ENCODE measurements at regions not wholly inside any gene's neighbourhood (a gene's known extent, or its start where the extent isn't known, plus 50 kb on each side); places are given as distances from the start of the nearest gene placed in this dataset.
A peak's percentile ranks its signal among the peaks of the same experiment; 100 is the strongest.

DNA sequence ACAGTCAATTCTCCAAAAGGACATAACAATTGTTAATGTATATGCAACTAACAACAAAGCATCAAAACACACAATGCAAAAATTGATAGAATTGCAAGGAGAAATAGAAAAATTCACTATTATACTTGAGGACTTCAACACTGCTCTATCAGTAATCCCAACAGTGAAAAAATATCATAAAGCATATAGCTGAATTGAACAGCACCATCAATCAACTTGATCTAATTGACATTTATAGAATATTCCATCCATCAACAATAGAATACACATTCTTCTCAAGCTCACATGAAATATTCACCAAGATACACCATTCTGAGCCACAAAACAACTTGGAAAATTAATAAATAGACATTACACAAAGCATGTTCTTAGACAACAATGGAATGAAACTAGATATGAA lies 60.1 kb upstream of the ASXL3 start:
- no peak for DNase-seq (ENCODE audit: low spot score)

DNA sequence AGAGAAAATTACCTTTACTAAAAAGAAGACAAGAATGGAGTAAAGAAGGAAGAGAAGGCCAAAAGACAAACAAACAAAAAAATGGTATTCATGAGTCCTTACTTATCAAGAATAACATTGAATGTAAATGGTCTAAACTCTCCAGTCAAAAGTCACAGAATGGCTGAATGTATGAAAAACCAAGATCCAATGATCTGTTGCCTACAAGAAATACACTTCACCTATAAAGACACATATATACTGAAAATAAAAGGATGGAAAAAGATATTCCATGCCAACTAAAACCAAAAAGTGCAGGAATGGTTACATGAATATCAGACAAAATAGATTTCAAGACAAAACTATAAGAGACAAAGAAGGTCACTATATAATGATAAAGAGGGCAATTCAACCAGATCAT lies 65.0 kb upstream of the ASXL3 start:
- no peak for DNase-seq (ENCODE audit: low spot score)

DNA sequence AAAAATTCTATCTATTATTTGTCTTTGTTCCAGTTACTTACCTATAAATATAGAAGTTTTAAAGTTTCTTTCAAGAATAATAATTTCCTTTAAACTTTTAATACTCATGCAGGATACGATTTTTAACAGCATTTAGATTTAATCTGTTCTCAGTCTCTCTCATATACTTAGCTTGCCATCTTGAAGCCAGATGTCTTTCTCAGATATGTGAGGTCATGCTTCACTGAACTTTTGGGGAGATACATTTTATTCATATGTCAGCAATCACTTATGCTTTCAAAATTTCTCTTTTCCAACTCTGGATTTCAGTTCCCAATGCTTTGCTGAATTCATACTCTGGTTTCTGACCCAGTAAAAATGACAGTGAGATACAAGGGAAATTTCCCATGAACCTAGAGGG lies 66.5 kb upstream of the CCDC178 start:
- no peak for DNase-seq (ENCODE audit: low spot score)

DNA sequence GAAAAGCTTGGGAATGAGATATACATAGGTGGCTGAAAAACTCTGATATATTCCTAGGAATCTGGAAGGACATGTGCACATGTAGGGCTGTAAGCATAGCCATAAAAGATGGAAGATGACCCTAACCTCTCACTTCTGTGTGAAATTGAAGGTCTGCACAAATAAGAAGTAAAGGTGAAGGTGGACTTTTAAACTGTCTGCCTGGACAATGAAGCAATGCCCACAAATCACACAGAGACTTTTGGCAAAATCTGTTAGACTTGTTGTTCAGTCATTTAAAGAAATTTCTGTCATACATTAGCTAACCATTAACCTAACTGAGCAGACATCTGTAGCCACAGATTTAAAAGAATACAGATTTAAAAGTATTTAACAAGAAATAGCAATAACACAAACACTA lies 65.3 kb upstream of the CCDC178 start:
- DNase-seq (ENCODE audit: low spot score), result no peak

DNA sequence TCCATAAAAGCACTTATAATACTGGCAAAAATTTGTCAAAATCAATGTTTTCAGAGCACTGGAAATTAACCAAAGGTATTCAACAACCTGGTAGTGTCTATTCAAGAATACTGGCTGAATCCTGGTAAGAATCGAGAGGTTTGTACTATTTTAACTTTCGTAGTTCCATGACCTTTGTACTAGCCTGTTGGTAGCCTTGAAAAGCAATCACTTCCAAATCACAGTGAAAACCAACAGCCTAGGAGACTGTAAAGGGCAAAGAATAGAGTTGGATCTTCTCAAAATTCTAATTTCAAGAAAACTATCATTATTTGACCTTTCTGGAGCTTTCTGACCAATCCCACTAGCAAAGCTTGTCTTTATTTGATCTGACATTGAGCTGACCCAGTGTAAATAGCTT lies 64.8 kb upstream of the CCDC178 start:
- no peak for DNase-seq (ENCODE audit: low spot score)

DNA sequence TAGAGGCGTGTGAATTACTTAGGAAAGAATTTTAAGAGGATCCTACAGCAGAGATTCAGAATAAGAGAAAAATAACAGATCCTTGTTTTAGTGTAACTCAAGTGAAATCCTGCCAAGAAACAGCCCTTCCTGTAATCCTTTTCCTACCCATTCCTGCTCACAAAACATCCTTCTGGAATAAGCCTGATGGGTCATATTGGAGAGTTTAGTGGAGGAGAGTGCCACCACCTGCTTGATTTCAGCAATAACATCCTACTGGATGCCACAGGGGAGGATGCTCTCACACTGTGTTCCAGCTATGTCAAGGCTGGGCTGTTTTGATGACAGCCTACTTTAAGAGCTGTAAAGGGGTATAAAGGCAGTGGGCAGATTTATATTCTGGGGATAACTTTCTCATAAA lies 54.8 kb upstream of the CCDC178 start:
- DNase-seq (ENCODE audit: low spot score), result peak; percentile 6
